ENCODE measurements at regions not wholly inside any gene's neighbourhood (a gene's known extent, or its start where the extent isn't known, plus 50 kb on each side); places are given as distances from the start of the nearest gene placed in this dataset.

GRCh38 chr2:117738991-117739839 is 75.3 kb upstream of the DDX18 start:
- TF ChIP-seq TAF1 (IDR thresholded peaks at IDR 0.05; ENCODE audit: borderline replicate concordance, insufficient read depth, low read length), result no peak
- no peak for TF ChIP-seq REST (IDR thresholded peaks at IDR 0.05; ENCODE audit: insufficient read depth in 1 of 2, low read depth in 2 of 2, low read length in 2 of 2)
- TF ChIP-seq POLR2AphosphoS5 (IDR thresholded peaks at IDR 0.05; ENCODE audit: low read depth, low read length), result no peak
- TF ChIP-seq SIN3A (IDR thresholded peaks at IDR 0.05; ENCODE audit: borderline replicate concordance, insufficient read depth, low read length), result no peak

Measured in PFSK-1 (cell line).